ENCODE measurements at regions not wholly inside any gene's neighbourhood (a gene's known extent, or its start where the extent isn't known, plus 50 kb on each side); places are given as distances from the start of the nearest gene placed in this dataset.

GRCh38 chr17:63099425-63099824, 133.4 kb downstream of the TANC2 start:
- Histone ChIP-seq H3K36me3 (ENCODE audit: control insufficient read depth, insufficient read depth, low read length) (peaks cover 3% of the 10 kb centered on the region), H3K4me3 (ENCODE audit: extremely low read depth, insufficient read depth, low read length, poor library complexity, severe bottlenecking) (no peak overlapping the region), H3K9me3 (ENCODE audit: control insufficient read depth, low read length) (no peaks in the 10 kb centered on the region), H3K4me1 (ENCODE audit: control insufficient read depth, insufficient read depth, low read length, poor library complexity, severe bottlenecking) (no peaks in the 10 kb centered on the region), H3K27ac (ENCODE audit: low read depth, low read length, severe bottlenecking) (no peak overlapping the region)
- WGBS, 2 experiments (ENCODE audit: insufficient coverage in 2 of 2), result no CpG with 5 or more reads among the region's 1 CpG

GRCh38 chr17:63102034-63102433, 136.0 kb downstream of the TANC2 start:
- Histone ChIP-seq H3K27ac (ENCODE audit: low read depth, low read length, severe bottlenecking) (no peak overlapping the region), H3K4me1 (ENCODE audit: control insufficient read depth, insufficient read depth, low read length, poor library complexity, severe bottlenecking) (no peaks in the 10 kb centered on the region), H3K4me3 (ENCODE audit: extremely low read depth, insufficient read depth, low read length, poor library complexity, severe bottlenecking) (no peak overlapping the region), H3K36me3 (ENCODE audit: control insufficient read depth, insufficient read depth, low read length) (peaks cover 3% of the 10 kb centered on the region), H3K9me3 (ENCODE audit: control insufficient read depth, low read length) (no peaks in the 10 kb centered on the region)
- WGBS, 2 experiments (ENCODE audit: insufficient coverage in 2 of 2), result 100% methylated on average over 1 of the region's 4 CpGs; no CpG with 5 or more reads in 1 of the 2 experiments

GRCh38 chr17:63106050-63106449, 140.0 kb downstream of the TANC2 start:
- Histone ChIP-seq H3K27ac (ENCODE audit: low read depth, low read length, severe bottlenecking) (no peak overlapping the region), H3K4me3 (ENCODE audit: extremely low read depth, insufficient read depth, low read length, poor library complexity, severe bottlenecking) (no peak overlapping the region), H3K4me1 (ENCODE audit: control insufficient read depth, insufficient read depth, low read length, poor library complexity, severe bottlenecking) (no peaks in the 10 kb centered on the region), H3K36me3 (ENCODE audit: control insufficient read depth, insufficient read depth, low read length) (no peaks in the 10 kb centered on the region), H3K9me3 (ENCODE audit: control insufficient read depth, low read length) (no peaks in the 10 kb centered on the region)
- 67 to 100% methylated on average over 1 of the region's 1 CpG for WGBS, 2 experiments (ENCODE audit: insufficient coverage in 2 of 2)

- H3K36me3 ChIP-seq (ENCODE audit: control insufficient read depth, insufficient read depth, low read length), result no peaks in the 10 kb centered on the region
- no peaks in the 10 kb centered on the region for H3K9me3 ChIP-seq (ENCODE audit: control insufficient read depth, low read length)
- H3K4me1 ChIP-seq (ENCODE audit: control insufficient read depth, insufficient read depth, low read length, poor library complexity, severe bottlenecking), result no peaks in the 10 kb centered on the region
- 83 to 100% methylated on average over 2 of the region's 2 CpGs for WGBS, 2 experiments (ENCODE audit: insufficient coverage in 2 of 2)
- no peak overlapping the region for H3K4me3 ChIP-seq (ENCODE audit: extremely low read depth, insufficient read depth, low read length, poor library complexity, severe bottlenecking)
- H3K27ac ChIP-seq (ENCODE audit: low read depth, low read length, severe bottlenecking), result no peak overlapping the region
Measured at GRCh38 chr17:63109661-63110060, 143.6 kb downstream of the TANC2 start.

GRCh38 chr17:63113167-63113566, 147.1 kb downstream of the TANC2 start:
- Histone ChIP-seq H3K9me3 (ENCODE audit: control insufficient read depth, low read length) (no peaks in the 10 kb centered on the region), H3K4me3 (ENCODE audit: extremely low read depth, insufficient read depth, low read length, poor library complexity, severe bottlenecking) (no peak overlapping the region)
- 100% methylated on average over 2 of the region's 4 CpGs; no CpG with 5 or more reads in 1 of the 2 experiments for WGBS, 2 experiments (ENCODE audit: insufficient coverage in 2 of 2)

DNA sequence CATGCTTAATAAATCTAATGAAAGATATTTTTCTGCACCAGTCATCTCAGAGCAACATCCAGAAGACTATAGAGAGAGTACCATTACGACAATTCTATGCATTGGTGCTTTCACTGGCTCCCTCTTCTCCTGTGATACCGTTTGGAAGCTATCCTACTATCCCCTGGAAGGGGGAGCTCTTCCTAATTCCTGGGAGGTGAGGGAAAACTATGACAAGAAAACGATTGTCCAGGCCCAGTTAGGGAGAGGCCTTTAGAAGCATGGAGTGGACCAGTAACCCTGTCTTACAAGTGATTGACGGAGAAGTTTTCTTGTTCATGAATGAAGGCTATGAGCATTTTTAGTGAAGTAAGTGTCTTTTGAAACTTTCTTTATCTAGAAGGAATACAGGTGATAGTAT, 150.2 kb downstream of the TANC2 start:
- 56 to 67% methylated on average over 2 to 3 of the region's 4 CpGs for WGBS, 2 experiments (ENCODE audit: insufficient coverage in 2 of 2)
- H3K9me3 ChIP-seq (ENCODE audit: control insufficient read depth, low read length), result no peaks in the 10 kb centered on the region
- no peaks in the 10 kb centered on the region for H3K36me3 ChIP-seq (ENCODE audit: control insufficient read depth, insufficient read depth, low read length)
- H3K4me1 ChIP-seq (ENCODE audit: control insufficient read depth, insufficient read depth, low read length, poor library complexity, severe bottlenecking), result no peaks in the 10 kb centered on the region
- no peak overlapping the region for H3K27ac ChIP-seq (ENCODE audit: low read depth, low read length, severe bottlenecking)
- no peak overlapping the region for H3K4me3 ChIP-seq (ENCODE audit: extremely low read depth, insufficient read depth, low read length, poor library complexity, severe bottlenecking)

More at GRCh38 chr17:63113167-63113566, 147.1 kb downstream of the TANC2 start:
- Histone ChIP-seq H3K4me1 (ENCODE audit: control insufficient read depth, insufficient read depth, low read length, poor library complexity, severe bottlenecking) (no peaks in the 10 kb centered on the region), H3K36me3 (ENCODE audit: control insufficient read depth, insufficient read depth, low read length) (no peaks in the 10 kb centered on the region), H3K27ac (ENCODE audit: low read depth, low read length, severe bottlenecking) (no peak overlapping the region)

DNA sequence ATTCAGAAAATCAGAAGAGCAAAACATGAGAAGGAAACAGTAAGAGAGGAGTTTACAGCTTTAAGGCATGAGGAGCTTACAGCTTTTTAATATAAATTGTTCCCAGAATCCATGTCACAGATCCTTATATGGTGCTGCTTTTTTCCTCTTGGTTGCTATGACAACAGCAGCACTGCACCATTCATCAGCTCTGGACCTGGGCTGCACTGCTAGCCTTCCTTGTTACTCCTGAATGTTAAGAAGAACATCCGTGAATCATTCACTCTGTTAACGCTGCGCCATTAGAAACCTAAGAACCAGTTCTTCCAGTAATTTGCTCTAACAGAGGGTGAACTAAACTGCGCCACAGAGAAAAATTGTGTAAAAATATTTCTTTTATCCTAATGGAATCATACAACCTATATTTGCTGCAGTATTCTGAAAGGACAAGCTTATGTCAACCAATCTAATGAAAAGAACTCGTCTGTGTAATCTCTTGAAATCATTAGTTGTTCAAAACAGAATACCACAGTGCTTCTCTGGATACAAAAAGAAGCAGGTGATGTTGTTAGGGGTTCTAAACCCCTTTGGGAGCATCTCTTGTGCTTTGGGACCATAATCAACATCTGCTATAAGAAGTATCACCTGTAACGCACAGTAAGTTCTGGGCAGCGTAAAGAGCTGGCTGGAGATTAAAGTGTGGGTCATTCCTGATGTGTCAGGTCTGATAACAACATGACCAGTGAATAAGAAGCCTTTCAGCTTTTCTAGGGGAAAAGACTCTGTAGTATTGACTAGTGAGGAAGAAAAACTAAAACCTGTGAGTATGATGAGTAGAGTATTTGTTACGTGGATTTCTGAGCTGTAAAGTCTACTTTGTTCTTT, 151.2 kb downstream of the TANC2 start:
- peak overlapping the region; percentile 6 for H3K27ac ChIP-seq (ENCODE audit: low read depth, low read length, severe bottlenecking)
- no peaks in the 10 kb centered on the region for H3K36me3 ChIP-seq (ENCODE audit: control insufficient read depth, insufficient read depth, low read length)
- 83 to 100% methylated on average over 2 to 5 of the region's 8 CpGs for WGBS, 2 experiments (ENCODE audit: insufficient coverage in 2 of 2)
- no peaks in the 10 kb centered on the region for H3K9me3 ChIP-seq (ENCODE audit: control insufficient read depth, low read length)
- H3K4me3 ChIP-seq (ENCODE audit: extremely low read depth, insufficient read depth, low read length, poor library complexity, severe bottlenecking), result no peak overlapping the region
- H3K4me1 ChIP-seq (ENCODE audit: control insufficient read depth, insufficient read depth, low read length, poor library complexity, severe bottlenecking), result no peaks in the 10 kb centered on the region

DNA sequence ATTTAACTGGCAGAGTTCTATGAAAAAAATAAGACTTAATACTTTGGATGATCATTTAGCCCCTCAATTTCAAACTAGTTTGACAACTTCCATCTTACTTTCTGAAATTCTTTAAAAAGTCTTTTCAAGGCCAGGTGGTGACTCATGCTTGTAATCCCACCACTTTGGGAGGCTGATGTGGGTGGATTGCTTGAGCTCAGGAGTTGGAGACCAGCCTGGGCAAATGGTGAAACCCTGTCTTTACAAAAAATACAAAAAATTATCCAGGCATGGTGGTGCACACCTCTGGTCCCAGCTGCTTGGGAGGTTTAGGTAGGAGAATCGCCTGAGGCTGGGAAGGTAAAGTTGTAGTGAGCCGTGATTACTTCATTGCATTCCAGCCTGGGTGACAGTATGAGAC, 154.4 kb downstream of the TANC2 start:
- WGBS, 2 experiments (ENCODE audit: insufficient coverage in 2 of 2), result no CpG with 5 or more reads among the region's 2 CpGs
- Histone ChIP-seq H3K36me3 (ENCODE audit: control insufficient read depth, insufficient read depth, low read length) (no peaks in the 10 kb centered on the region), H3K27ac (ENCODE audit: low read depth, low read length, severe bottlenecking) (no peak overlapping the region), H3K9me3 (ENCODE audit: control insufficient read depth, low read length) (no peaks in the 10 kb centered on the region), H3K4me1 (ENCODE audit: control insufficient read depth, insufficient read depth, low read length, poor library complexity, severe bottlenecking) (no peaks in the 10 kb centered on the region), H3K4me3 (ENCODE audit: extremely low read depth, insufficient read depth, low read length, poor library complexity, severe bottlenecking) (no peak overlapping the region)

- no peaks in the 10 kb centered on the region for H3K4me1 ChIP-seq (ENCODE audit: control insufficient read depth, insufficient read depth, low read length, poor library complexity, severe bottlenecking)
- H3K36me3 ChIP-seq (ENCODE audit: control insufficient read depth, insufficient read depth, low read length), result no peaks in the 10 kb centered on the region
- H3K27ac ChIP-seq (ENCODE audit: low read depth, low read length, severe bottlenecking), result no peak overlapping the region
- H3K4me3 ChIP-seq (ENCODE audit: extremely low read depth, insufficient read depth, low read length, poor library complexity, severe bottlenecking), result no peak overlapping the region
- H3K9me3 ChIP-seq (ENCODE audit: control insufficient read depth, low read length), result no peaks in the 10 kb centered on the region
- 75 to 76% methylated on average over 5 of the region's 7 CpGs for WGBS, 2 experiments (ENCODE audit: insufficient coverage in 2 of 2)
Measured at GRCh38 chr17:63124536-63124935, 158.5 kb downstream of the TANC2 start.

GRCh38 chr17:63124958-63125357, 158.9 kb downstream of the TANC2 start:
- H3K4me3 ChIP-seq (ENCODE audit: extremely low read depth, insufficient read depth, low read length, poor library complexity, severe bottlenecking), result no peak overlapping the region
- H3K4me1 ChIP-seq (ENCODE audit: control insufficient read depth, insufficient read depth, low read length, poor library complexity, severe bottlenecking), result no peaks in the 10 kb centered on the region
- H3K36me3 ChIP-seq (ENCODE audit: control insufficient read depth, insufficient read depth, low read length), result no peaks in the 10 kb centered on the region
- no peak overlapping the region for H3K27ac ChIP-seq (ENCODE audit: low read depth, low read length, severe bottlenecking)
- 100% methylated on average over 1 of the region's 3 CpGs; no CpG with 5 or more reads in 1 of the 2 experiments for WGBS, 2 experiments (ENCODE audit: insufficient coverage in 2 of 2)
- no peaks in the 10 kb centered on the region for H3K9me3 ChIP-seq (ENCODE audit: control insufficient read depth, low read length)

DNA sequence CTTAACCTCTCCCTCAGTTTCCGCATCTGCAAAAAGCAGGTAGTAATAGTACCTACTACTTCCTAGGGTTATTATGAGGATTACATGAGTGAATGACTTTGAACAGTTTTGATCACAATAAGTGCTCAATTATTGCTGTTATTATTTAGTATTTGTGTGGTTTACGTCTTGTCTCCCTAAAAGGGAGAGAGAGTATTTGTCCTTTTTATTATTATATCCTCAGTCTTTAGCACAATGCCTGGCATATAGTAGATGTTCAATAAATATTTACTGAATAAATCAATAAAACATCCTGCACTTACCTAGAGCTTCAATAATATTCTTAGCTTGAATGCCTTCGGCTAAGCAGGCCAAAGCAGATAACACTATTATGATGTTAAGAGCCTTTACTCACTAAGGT, 160.0 kb downstream of the TANC2 start:
- no peaks in the 10 kb centered on the region for H3K4me1 ChIP-seq (ENCODE audit: control insufficient read depth, insufficient read depth, low read length, poor library complexity, severe bottlenecking)
- no peaks in the 10 kb centered on the region for H3K9me3 ChIP-seq (ENCODE audit: control insufficient read depth, low read length)
- no peak overlapping the region for H3K27ac ChIP-seq (ENCODE audit: low read depth, low read length, severe bottlenecking)
- no peak overlapping the region for H3K4me3 ChIP-seq (ENCODE audit: extremely low read depth, insufficient read depth, low read length, poor library complexity, severe bottlenecking)
- H3K36me3 ChIP-seq (ENCODE audit: control insufficient read depth, insufficient read depth, low read length), result no peaks in the 10 kb centered on the region
- no CpG with 5 or more reads among the region's 3 CpGs for WGBS, 2 experiments (ENCODE audit: insufficient coverage in 2 of 2)
